NCI-H1048 (cell line): ENCODE measurements at regions not wholly inside any gene's neighbourhood (a gene's known extent, or its start where the extent isn't known, plus 50 kb on each side); places are given as distances from the start of the nearest gene placed in this dataset.
"Not testable (repeated sequence)": the region's sequence is repeated elsewhere in the genome, so short reads cannot be mapped to it uniquely, and the experiment has no call there.

Experiments used
- DNase-seq: peaks from one replicate; lab custom pipeline; 2025; lab: John Stamatoyannopoulos, UW

- DNase-seq = no peak
Observed at GRCh38 chr5:125085797-125086505, 339.5 kb upstream of the ZNF608 start.

GRCh38 chr5:125088522-125089105 lies 342.2 kb upstream of the ZNF608 start:
- no peak for DNase-seq

GRCh38 chr5:125092138-125092537 lies 345.7 kb upstream of the ZNF608 start:
- DNase-seq = not testable (repeated sequence)

- DNase-seq = no peak
Observed at GRCh38 chr5:125093776-125094175, 347.3 kb upstream of the ZNF608 start.

- no peak for DNase-seq
Observed at GRCh38 chr5:125100342-125100741, 353.9 kb upstream of the ZNF608 start.

GRCh38 chr5:125100951-125101350 lies 354.5 kb upstream of the ZNF608 start:
- DNase-seq = no peak

- no peak for DNase-seq
Observed at GRCh38 chr5:125103459-125103858, 357.0 kb upstream of the ZNF608 start.

- DNase-seq = no peak
Observed at GRCh38 chr5:125106271-125106670, 359.8 kb upstream of the ZNF608 start.

GRCh38 chr5:125106881-125107280 lies 360.4 kb upstream of the ZNF608 start:
- no peak for DNase-seq

GRCh38 chr5:125109293-125109692 lies 362.9 kb upstream of the ZNF608 start:
- DNase-seq = peak; percentile 6

- no peak for DNase-seq
Observed at GRCh38 chr5:125109816-125110215, 363.4 kb upstream of the ZNF608 start.

- DNase-seq = no peak
Observed at GRCh38 chr5:125112196-125112595, 365.8 kb upstream of the ZNF608 start.

GRCh38 chr5:125113328-125113727 lies 366.9 kb upstream of the ZNF608 start:
- no peak for DNase-seq

GRCh38 chr5:125115195-125115525 lies 368.7 kb upstream of the ZNF608 start:
- no peak for DNase-seq

- no peak for DNase-seq
Observed at GRCh38 chr5:125117566-125117965, 371.1 kb upstream of the ZNF608 start.

GRCh38 chr5:125120012-125120411 lies 373.6 kb upstream of the ZNF608 start:
- DNase-seq = no peak

- no peak for DNase-seq
Observed at GRCh38 chr5:125125031-125125823, 378.8 kb upstream of the ZNF608 start.

- no peak for DNase-seq
Observed at GRCh38 chr5:125126050-125126449, 379.6 kb upstream of the ZNF608 start.

- DNase-seq = no peak
Observed at GRCh38 chr5:125129151-125129806, 382.8 kb upstream of the ZNF608 start.

- no peak for DNase-seq
Observed at GRCh38 chr5:125130591-125130990, 384.2 kb upstream of the ZNF608 start.

GRCh38 chr5:125134216-125135081 lies 388.0 kb upstream of the ZNF608 start:
- DNase-seq = peak; percentile 73

- no peak for DNase-seq
Observed at GRCh38 chr5:125137535-125137934, 391.1 kb upstream of the ZNF608 start.
